Cerebellar cortex (tissue), 1 donor: ENCODE measurements at regions not wholly inside any gene's neighbourhood (a gene's known extent, or its start where the extent isn't known, plus 50 kb on each side); places are given as distances from the start of the nearest gene placed in this dataset.
"Not testable (repeated sequence)": the region's sequence is repeated elsewhere in the genome, so short reads cannot be mapped to it uniquely, and the experiment has no call there.

Source experiments
- DNase-seq: peaks from one replicate; pipeline ENCODE4 v3.0.0-alpha.2; 2015; ENCODE audit warnings: low spot score

GRCh38 chrX:2640436-2641150, 50.5 kb upstream of the CD99 start:
- no peak for DNase-seq

- DNase-seq = no peak
Observed at GRCh38 chrX:2638279-2638678, 52.8 kb upstream of the CD99 start.

- no peak for DNase-seq
Observed at GRCh38 chrX:2635342-2635741, 55.8 kb upstream of the CD99 start.

- no peak for DNase-seq
Observed at GRCh38 chrX:2632533-2633504, 58.3 kb upstream of the CD99 start.

GRCh38 chrX:2631743-2632532, 59.2 kb upstream of the CD99 start:
- DNase-seq = no peak

- not testable (repeated sequence) for DNase-seq
Observed at GRCh38 chrX:2630935-2631742, 60.0 kb upstream of the CD99 start.

DNA sequence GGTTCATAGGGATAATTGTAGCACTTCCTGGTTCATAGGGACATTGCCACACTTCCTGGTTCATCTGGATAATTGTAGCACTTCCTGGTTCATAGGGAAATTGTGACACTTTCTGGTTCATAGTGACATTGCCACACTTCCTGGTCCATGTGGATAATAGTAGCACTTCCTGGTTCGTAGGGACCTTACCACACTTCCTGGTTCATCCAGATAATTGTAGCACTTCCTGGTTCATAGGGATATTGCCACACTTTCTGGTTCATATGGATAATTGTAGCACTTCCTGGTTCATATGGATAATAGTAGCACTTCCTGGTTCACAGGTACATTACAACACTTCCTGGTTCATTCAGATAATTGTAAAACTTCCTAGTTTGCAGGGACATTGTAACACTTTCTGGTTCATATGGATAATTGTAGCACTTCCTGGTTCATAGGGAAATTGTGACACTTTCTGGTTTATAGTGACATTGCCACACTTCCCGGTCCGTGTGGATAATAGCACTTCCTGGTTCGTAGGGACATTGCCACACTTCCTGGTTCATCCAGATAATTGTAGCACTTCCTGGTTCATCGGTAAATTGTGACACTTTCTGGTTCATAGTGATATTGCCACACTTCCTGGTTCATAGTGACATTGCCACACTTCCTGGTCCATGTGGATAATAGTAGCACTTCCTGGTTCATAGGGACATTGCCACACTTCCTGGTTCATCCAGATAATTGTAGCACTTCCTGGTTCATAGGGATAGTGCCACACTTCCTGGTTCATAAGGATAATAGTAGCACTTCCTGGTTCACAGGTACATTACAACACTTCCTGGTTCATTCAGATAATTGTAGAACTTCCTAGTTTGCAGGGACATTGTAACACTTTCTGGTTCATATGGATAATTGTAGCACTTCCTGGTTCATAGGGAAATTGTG, 60.8 kb upstream of the CD99 start:
- not testable (repeated sequence) for DNase-seq

- no peak for DNase-seq
Observed at GRCh38 chrX:2629316-2630007, 61.6 kb upstream of the CD99 start.

GRCh38 chrX:2628751-2629315, 62.3 kb upstream of the CD99 start:
- no peak for DNase-seq

DNA sequence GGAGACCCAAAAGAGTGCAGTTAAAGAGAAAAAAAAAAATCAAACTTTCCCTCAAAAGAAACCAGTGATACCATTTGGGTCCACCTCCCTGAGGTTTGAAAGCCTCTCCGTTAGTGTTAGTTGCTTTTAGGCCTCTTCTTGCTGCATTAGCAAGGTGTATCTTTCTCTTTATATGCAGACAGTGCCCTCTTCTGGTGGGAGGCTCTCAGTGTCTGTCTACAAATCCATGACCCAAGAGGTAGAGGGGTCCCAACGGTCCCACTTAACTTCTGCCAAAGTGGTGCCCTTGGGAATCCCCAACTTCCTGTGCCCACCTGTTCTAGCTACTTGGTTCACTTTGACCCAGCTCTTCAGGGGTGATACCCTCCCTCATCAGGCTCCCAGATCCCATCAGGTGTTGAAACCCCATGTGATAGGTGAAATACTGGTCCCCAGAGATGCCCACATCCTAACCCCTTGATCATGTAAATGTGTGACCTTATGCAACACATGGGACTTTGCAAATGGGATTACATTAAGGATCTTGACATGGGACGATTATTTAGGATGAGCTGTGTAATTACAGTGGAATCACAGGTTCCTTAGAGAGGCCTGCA, 63.7 kb upstream of the CD99 start:
- DNase-seq = peak; percentile 35

- DNase-seq = no peak
Observed at GRCh38 chrX:2626750-2627149, 64.3 kb upstream of the CD99 start.

DNA sequence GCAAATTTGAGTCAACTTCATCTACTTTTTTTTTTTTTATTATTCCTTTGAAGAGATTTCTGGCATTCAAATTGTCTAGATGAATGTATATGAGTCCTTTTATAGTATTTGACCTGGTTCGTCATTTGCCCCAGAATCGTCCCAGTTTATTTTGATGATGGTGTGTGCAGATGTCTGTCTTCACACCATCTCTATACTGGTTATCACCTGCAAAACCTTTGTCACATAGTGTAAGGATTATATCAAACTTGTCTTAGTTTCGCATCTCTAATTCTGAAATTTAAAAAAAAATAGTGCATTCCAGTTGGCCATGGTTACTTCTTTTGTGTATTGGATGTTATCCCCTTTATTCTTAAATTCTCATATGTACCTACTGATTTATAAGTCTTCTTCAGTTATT, 70.5 kb upstream of the CD99 start:
- no peak for DNase-seq

GRCh38 chrX:2618516-2618915, 72.6 kb upstream of the CD99 start:
- no peak for DNase-seq

DNA sequence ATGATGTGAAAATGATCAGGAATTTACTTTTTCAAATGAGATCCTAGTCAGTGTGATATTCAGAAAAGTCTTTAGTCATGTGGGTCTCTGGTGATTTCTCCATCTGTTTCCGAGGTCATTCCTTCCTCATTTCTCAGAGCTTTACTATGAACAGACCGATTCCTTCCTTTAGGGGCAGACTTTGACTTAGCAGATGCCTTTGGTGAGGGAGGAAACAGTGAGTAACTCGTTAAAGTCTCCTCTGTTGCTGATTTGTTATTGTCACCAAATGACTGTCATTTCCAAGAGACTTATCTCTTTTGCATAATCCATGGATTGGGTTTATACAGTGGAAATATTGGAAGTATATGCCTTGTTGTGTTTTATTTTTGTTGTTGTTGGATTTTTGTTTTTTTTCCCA, 76.2 kb upstream of the CD99 start:
- DNase-seq = peak; percentile 44

DNA sequence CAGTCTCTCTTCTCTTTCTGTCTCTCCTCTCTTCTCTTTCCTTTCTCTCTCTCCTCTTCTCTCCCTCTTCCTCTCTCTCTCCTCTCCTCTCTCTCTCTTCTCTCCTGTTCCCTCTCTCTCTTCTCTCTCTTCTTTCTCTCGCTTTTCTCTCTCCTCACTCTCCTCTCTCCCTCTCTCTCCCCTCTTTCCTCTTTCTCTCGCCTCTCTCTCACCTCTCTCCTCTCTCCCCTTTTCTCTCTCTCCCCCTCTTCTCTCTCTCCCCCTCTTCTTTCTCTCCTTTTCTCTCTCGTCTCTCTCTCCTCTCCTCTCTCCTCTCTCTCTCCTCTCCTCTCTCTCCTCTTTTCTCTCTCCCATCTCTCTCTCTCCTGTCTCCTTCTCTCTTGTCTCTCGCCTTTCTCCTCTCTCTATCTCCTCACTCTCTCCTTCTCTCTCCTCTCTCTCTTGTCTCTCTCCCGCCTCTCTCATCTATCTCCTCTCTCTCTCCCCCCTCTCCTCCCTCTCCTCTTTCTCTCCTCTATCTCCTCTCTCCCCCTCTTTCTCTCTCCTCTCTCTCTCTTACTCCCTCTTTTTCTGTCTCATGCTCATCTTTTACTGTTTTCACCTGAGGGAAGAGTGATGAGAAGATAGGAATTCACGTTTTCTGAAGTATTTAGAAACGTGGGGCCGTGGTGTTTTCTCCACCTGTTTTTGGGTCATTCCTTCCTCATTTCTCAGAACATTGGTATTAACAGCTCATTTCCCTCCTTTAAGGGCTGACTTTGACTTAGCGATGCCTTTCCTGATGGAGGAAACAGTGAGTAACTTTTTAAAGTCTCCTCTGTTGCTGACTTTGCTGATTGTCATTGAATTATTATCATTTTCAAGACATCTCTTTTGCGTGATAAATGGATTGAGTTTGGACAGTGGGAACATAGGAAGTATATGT, 80.6 kb upstream of the CD99 start:
- no peak for DNase-seq

DNA sequence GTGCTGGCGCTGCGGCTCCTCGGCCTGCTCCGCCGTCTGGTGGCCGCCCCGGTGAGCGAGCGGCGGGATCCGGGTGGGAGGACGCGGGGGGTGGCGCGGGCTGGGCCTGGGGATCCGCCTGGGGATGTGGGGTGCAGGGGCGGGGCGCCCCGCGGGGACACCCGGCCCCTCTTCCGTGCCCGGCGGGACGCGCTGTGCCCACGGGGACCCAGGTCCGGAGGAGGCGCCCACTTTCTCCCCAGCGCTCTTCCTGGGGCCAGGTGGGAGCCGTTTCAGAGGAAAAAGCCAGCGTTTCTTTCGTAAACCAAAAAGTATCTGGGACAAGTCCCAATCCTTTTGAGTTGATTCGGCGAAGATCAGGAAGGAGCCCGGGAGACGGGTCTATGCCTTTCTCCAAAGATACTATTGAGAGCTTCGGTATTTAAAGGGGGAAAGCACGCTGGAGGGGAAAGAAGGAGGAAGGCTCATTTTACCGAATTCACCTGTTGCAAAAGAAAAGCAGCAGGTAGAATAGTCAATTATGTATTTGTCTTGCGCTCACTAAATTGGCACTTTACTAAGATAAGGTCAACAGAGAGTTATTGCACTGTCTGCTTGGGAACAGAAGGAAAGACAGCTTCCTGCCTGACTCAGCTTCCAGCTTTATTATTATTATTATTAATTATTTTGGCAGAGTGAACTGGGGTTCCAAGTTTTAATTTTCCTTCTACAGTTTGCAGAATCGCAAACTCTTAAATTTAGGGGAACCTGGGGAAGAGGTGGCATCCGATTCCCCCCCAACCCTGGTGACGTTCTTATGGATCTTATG, 81.5 kb upstream of the CD99 start:
- no peak for DNase-seq
